ENCODE measurements at regions not wholly inside any gene's neighbourhood (a gene's known extent, or its start where the extent isn't known, plus 50 kb on each side); places are given as distances from the start of the nearest gene placed in this dataset.

DNA sequence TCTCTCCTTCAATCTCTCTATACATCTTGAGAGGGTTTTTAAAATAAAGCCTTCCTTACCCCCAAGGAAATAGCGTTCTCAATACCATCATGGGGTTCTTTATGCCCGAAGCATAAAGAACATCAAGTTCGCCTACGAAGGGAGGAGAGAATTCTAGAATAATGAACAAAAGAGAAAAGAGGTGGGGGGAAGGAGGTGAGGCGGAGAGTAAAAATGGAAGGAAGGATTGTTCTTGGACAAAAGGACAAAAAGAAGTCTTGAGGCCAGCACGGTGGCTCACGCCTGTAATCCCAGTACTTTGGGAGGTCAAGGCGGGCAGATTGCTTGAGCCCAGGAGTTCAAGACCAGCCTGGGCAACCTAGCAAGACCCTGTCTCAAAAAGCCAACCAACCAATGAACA, 319.8 kb upstream of the NCKAP5 start (continued):
- TF ChIP-seq, protein P1, sequence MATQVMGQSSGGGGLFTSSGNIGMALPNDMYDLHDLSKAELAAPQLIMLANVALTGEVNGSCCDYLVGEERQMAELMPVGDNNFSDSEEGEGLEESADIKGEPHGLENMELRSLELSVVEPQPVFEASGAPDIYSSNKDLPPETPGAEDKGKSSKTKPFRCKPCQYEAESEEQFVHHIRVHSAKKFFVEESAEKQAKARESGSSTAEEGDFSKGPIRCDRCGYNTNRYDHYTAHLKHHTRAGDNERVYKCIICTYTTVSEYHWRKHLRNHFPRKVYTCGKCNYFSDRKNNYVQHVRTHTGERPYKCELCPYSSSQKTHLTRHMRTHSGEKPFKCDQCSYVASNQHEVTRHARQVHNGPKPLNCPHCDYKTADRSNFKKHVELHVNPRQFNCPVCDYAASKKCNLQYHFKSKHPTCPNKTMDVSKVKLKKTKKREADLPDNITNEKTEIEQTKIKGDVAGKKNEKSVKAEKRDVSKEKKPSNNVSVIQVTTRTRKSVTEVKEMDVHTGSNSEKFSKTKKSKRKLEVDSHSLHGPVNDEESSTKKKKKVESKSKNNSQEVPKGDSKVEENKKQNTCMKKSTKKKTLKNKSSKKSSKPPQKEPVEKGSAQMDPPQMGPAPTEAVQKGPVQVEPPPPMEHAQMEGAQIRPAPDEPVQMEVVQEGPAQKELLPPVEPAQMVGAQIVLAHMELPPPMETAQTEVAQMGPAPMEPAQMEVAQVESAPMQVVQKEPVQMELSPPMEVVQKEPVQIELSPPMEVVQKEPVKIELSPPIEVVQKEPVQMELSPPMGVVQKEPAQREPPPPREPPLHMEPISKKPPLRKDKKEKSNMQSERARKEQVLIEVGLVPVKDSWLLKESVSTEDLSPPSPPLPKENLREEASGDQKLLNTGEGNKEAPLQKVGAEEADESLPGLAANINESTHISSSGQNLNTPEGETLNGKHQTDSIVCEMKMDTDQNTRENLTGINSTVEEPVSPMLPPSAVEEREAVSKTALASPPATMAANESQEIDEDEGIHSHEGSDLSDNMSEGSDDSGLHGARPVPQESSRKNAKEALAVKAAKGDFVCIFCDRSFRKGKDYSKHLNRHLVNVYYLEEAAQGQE (IDR thresholded peaks at IDR 0.05; ENCODE audit: low read depth): no peak
- TF ChIP-seq EZH2phosphoT487 (IDR thresholded peaks at IDR 0.05; ENCODE audit: borderline replicate concordance): no peak

DNA sequence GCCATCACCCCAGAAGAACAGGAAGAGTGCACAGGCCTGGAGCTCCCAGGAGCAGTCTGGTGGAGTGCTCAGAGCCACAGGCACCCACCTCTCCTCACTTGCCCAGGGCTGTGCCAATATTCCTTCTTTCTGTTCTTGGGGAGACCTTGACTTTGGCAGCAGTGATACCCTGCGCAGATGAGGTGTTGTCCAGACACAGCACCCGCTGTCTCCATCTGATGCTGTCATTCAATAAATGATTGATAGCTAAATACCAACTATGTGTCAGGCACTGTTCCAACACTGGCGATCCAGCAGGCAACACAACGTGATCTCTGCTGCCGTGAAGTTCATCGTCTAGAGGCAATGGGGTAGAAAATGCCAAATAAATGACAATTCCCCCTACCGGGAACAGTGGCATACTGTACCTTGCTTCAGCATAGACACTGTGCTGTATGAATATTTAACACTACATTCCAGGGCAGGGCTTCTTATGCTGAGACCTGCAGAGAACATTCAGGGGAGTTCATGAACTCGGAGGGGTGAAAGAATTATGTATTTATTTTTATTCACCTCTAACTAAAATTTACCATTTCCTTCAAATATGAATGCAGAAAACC, 320.5 kb upstream of the NCKAP5 start:
- Histone ChIP-seq H3K4me2 (ENCODE audit: low read length) (no peak overlapping the region), H3K27ac (ENCODE audit: low read depth, low read length) (no peak overlapping the region), H3K4me1 (ENCODE audit: control insufficient read depth in 1 of 2, insufficient read depth in 2 of 2, low read length in 2 of 2) (no peaks in the 10 kb centered on the region), H3K4me3 (replicated peaks in 1 of 2; ENCODE audit: low read depth in 1 of 2, low read length in 2 of 2) (no peak overlapping the region), H3K9me3 (ENCODE audit: control insufficient read depth in 1 of 2, insufficient read depth in 1 of 2, low read depth in 1 of 2, low read length in 2 of 2) (no peaks in the 10 kb centered on the region), H3K27me3 (ENCODE audit: insufficient read depth, low read length) (no peaks in the 10 kb centered on the region), H2AFZ (ENCODE audit: low read depth, low read length, poor library complexity, severe bottlenecking) (no peak overlapping the region), H3K9ac (ENCODE audit: low read length) (no peak overlapping the region), H3K79me2 (ENCODE audit: insufficient read depth, low read length) (no peaks in the 10 kb centered on the region), H3K9me2 (ENCODE audit: insufficient read depth) (no peaks in the 10 kb centered on the region), H3K36me3 (ENCODE audit: control insufficient read depth in 1 of 2, insufficient read depth in 2 of 2, low read length in 2 of 2) (no peaks in the 10 kb centered on the region), H4K20me1 (ENCODE audit: insufficient read depth) (no peaks in the 10 kb centered on the region)
- intact Hi-C loops (cut with micrococcal nuclease): loop anchor here (5.0 to 10.0 kb wide), 2 partner anchors 319 to 1006 kb away; no protein-coding TSS in a partner anchor
- CTCF ChIA-PET: no interaction called here
- RAD21 ChIA-PET (ENCODE audit: low non-redundant PET in 1 of 2, low total read pairs in 2 of 2, uncharacterized antibody in 2 of 2, unreplicated experiment in 2 of 2): interaction anchor here in 1 of 2 experiments (0.6 kb wide), 1 partner anchor 523 kb away, joined by 3 read pairs; no protein-coding TSS in a partner anchor
- POLR2A ChIA-PET: no interaction called here
- TF ChIP-seq SIN3A (IDR thresholded peaks at IDR 0.05; ENCODE audit: low read depth): no peak
- TF ChIP-seq, protein P2, sequence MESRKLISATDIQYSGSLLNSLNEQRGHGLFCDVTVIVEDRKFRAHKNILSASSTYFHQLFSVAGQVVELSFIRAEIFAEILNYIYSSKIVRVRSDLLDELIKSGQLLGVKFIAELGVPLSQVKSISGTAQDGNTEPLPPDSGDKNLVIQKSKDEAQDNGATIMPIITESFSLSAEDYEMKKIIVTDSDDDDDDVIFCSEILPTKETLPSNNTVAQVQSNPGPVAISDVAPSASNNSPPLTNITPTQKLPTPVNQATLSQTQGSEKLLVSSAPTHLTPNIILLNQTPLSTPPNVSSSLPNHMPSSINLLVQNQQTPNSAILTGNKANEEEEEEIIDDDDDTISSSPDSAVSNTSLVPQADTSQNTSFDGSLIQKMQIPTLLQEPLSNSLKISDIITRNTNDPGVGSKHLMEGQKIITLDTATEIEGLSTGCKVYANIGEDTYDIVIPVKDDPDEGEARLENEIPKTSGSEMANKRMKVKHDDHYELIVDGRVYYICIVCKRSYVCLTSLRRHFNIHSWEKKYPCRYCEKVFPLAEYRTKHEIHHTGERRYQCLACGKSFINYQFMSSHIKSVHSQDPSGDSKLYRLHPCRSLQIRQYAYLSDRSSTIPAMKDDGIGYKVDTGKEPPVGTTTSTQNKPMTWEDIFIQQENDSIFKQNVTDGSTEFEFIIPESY (IDR thresholded peaks at IDR 0.05; ENCODE audit: extremely low read depth, insufficient replicate concordance, low read length): no peak
- TF ChIP-seq, protein P3, sequence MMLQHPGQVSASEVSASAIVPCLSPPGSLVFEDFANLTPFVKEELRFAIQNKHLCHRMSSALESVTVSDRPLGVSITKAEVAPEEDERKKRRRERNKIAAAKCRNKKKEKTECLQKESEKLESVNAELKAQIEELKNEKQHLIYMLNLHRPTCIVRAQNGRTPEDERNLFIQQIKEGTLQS (IDR thresholded peaks at IDR 0.05): no peak
- TF ChIP-seq, protein P4, sequence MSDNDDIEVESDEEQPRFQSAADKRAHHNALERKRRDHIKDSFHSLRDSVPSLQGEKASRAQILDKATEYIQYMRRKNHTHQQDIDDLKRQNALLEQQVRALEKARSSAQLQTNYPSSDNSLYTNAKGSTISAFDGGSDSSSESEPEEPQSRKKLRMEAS (IDR thresholded peaks at IDR 0.05): no peak
- no peak for TF ChIP-seq FOSL1 (IDR thresholded peaks at IDR 0.05; ENCODE audit: low read depth)
- no peak for TF ChIP-seq EGR1 (IDR thresholded peaks at IDR 0.05; ENCODE audit: low read depth)
- no peak for TF ChIP-seq EZH2 (IDR thresholded peaks at IDR 0.05)
- no peak for TF ChIP-seq EZH2phosphoT487 (IDR thresholded peaks at IDR 0.05; ENCODE audit: borderline replicate concordance)
- no peak for TF ChIP-seq SRF (IDR thresholded peaks at IDR 0.05; ENCODE audit: low read depth)
- no peak for TF ChIP-seq ELF1 (IDR thresholded peaks at IDR 0.05; ENCODE audit: borderline replicate concordance, low read depth)
- TF ChIP-seq POLR2AphosphoS5 (IDR thresholded peaks at IDR 0.05; ENCODE audit: low read depth, low read length): no peak
- TF ChIP-seq ZFX (IDR thresholded peaks at IDR 0.05): no peak
- TF ChIP-seq, protein P1 (IDR thresholded peaks at IDR 0.05; ENCODE audit: low read depth): no peak
- ATAC-seq: no peak
- no TSS peak for BruUV-seq (replicated peaks)
- DNase-seq (ENCODE audit: low read depth, low spot score): no peak
